ENCODE measurements at regions not wholly inside any gene's neighbourhood (a gene's known extent, or its start where the extent isn't known, plus 50 kb on each side); places are given as distances from the start of the nearest gene placed in this dataset.

DNA sequence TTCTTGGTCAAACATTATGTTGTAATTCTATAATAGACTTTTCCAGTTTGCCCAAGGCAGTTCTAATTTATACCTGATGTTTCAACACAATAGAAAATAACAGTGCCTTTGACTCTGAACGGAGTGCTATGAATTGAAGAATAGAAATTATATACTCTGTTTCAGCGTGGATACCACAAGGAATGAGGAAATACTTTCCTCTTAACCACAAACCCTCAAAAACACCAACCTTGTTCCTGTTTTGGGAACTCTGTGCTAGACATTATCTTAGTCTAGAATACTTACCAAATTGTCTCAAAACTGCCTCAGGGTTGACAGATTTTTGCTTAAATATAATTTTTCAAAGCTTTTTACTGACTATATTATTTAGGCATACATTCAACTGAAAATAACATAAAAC, 1629.3 kb downstream of the MRPL39 start:
- TF ChIP-seq CTCF (IDR thresholded peaks at IDR 0.05), result no peak
- 48 to 53% methylated on average over 2 of the region's 2 CpGs for WGBS, 2 donors
- H3K4me3 ChIP-seq, result no peak overlapping the region
- ATAC-seq (no peak), FAIRE-seq (no peak), DNase-seq (no peak)
- no peak overlapping the region for H3K27ac ChIP-seq
- no peaks in the 10 kb centered on the region for H3K36me3 ChIP-seq
- intact Hi-C loops (cut with DNase I), result no loop called here
- no peaks in the 10 kb centered on the region for H3K4me1 ChIP-seq
- H3K9me3 ChIP-seq, result no peaks in the 10 kb centered on the region
- H3K27me3 ChIP-seq, result no peaks in the 10 kb centered on the region

DNA sequence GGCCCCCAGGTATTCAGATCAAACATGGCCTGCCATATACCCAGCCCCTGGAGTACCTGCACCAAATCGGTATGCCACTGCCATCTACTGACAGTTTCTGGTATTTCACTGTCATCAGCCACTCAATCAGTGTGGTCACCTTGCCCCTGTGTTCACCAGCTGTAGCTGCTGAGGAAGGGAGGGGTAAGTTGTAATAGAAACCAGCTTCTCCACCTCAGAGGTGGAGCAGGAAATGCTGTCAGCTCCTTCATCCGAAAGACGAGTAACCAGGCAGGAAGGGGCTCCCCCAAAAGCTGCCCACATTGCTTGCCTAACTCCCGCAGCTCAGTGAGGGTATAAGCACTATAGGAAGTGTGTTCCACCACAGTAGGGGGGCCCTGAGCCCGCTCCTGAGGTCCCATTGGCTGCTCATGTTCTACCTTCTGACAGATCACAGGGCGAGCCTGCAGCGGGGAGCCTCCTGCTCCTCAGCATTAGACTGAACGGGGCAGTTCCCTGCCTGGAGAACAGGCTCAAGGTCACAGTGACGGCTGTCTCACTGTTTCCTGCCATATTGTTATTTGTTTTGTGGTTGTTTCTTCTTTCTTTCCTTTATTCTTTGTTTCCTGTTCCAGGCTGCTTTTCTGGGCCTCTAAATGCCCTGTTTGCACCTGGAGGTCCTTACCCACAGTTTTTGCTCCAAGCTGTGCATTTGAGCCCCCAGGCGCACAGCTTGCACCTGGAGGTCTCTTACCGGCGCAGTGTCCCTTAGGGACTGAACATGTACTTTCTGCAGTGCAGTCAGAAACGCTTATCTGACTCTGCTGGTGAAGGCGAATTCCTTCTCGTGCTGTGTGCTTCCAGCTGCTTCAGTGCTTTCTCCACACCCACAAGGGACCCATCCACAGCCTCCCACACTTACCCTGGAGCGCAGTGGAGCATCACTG, 1638.3 kb downstream of the MRPL39 start:
- peak; percentile 77 to 89 (median 88) for ATAC-seq
- no peak for FAIRE-seq
- WGBS, 2 donors, result 42 to 43% methylated on average over 16 of the region's 16 CpGs
- TF ChIP-seq CTCF (IDR thresholded peaks at IDR 0.05), result peak in 3 of 4 donors; percentile 36 to 40 (median 37)
- no peaks in the 10 kb centered on the region for H3K36me3 ChIP-seq
- H3K27ac ChIP-seq, result no peak overlapping the region
- no peaks in the 10 kb centered on the region for H3K27me3 ChIP-seq
- no peaks in the 10 kb centered on the region for H3K9me3 ChIP-seq
- no peak overlapping the region for H3K4me3 ChIP-seq
- intact Hi-C loops (cut with DNase I), result no loop called here
- DNase-seq, result peak in 5 of 6 donors; percentile 13 to 63 (median 46)
- H3K4me1 ChIP-seq, result no peaks in the 10 kb centered on the region

- no peaks in the 10 kb centered on the region for H3K9me3 ChIP-seq
- no peaks in the 10 kb centered on the region for H3K27me3 ChIP-seq
- no peak overlapping the region for H3K4me3 ChIP-seq
- ATAC-seq, result peak; percentile 58 to 85 (median 72)
- no peaks in the 10 kb centered on the region for H3K36me3 ChIP-seq
- H3K27ac ChIP-seq, result no peak overlapping the region
- FAIRE-seq, result no peak
- intact Hi-C loops (cut with DNase I), result no loop called here
- WGBS, 2 donors, result 18 to 32% methylated on average over 6 of the region's 6 CpGs
- peak in 3 of 6 donors; percentile 25 to 56 (median 33) for DNase-seq
- no peak for TF ChIP-seq CTCF (IDR thresholded peaks at IDR 0.05)
- no peaks in the 10 kb centered on the region for H3K4me1 ChIP-seq
These were observed 1639.3 kb downstream of the MRPL39 start for GRCh38 chr21:23968008-23968407.

GRCh38 chr21:23963454-23963853, 1643.8 kb downstream of the MRPL39 start:
- no peak overlapping the region for H3K4me3 ChIP-seq
- H3K4me1 ChIP-seq, result no peaks in the 10 kb centered on the region
- TF ChIP-seq CTCF (IDR thresholded peaks at IDR 0.05), result no peak
- no peak for ATAC-seq
- no peaks in the 10 kb centered on the region for H3K36me3 ChIP-seq
- intact Hi-C loops (cut with DNase I), result no loop called here
- no peak overlapping the region for H3K27ac ChIP-seq
- WGBS, 2 donors, result 52 to 60% methylated on average over 2 of the region's 2 CpGs
- DNase-seq, result no peak
- no peak for FAIRE-seq
- no peaks in the 10 kb centered on the region for H3K27me3 ChIP-seq
- H3K9me3 ChIP-seq, result no peaks in the 10 kb centered on the region

DNA sequence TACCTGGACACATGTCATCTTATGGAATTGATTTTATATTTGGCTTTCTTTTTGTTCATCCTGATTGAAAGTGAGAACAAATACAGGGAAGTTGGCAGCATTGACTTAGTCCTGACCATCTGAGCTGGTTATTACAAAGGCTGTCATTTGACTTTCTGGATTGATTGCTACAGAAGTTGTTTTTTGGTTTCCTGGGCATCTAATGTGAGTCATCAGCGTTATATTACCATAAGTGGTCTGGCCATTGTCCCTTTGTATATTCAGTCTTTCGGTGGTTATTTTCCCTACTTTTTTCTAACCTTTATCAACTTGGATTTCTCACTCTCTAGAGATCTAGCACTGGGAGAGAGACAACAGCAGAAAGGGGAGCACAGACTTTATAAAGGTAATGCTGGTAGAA, 1646.5 kb downstream of the MRPL39 start:
- DNase-seq, result no peak
- WGBS, 2 donors, result 50 to 70% methylated on average over 2 of the region's 2 CpGs
- no peaks in the 10 kb centered on the region for H3K9me3 ChIP-seq
- H3K4me3 ChIP-seq, result no peak overlapping the region
- ATAC-seq, result no peak
- intact Hi-C loops (cut with DNase I), result no loop called here
- no peaks in the 10 kb centered on the region for H3K27me3 ChIP-seq
- TF ChIP-seq CTCF (IDR thresholded peaks at IDR 0.05), result no peak
- no peak overlapping the region for H3K27ac ChIP-seq
- H3K4me1 ChIP-seq, result no peaks in the 10 kb centered on the region
- no peaks in the 10 kb centered on the region for H3K36me3 ChIP-seq
- FAIRE-seq, result no peak

Data from pancreas (tissue), 10 donors.